Spleen (tissue), 11 donors: ENCODE measurements at regions not wholly inside any gene's neighbourhood (a gene's known extent, or its start where the extent isn't known, plus 50 kb on each side); places are given as distances from the start of the nearest gene placed in this dataset.
A peak's percentile ranks its signal among the peaks of the same experiment; 100 is the strongest.

Experiments
- DNase-seq: peaks from one replicate; pipeline ENCODE4 v3.0.0-alpha.2; 2020
- H3K27ac ChIP-seq, 8 donors: fragments of 200-600 bp; sonication (generic) in 7 of 8; 1 replicate in 4 of 8; 2 replicates in 4 of 8; pipeline versions ENCODE4 v1.5.0 to v1.8.0; 2016 to 2021; ENCODE audit warnings: inconsistent platforms in 4 of 8, mild to moderate bottlenecking in 4 of 8, moderate library complexity in 1 of 8
- H3K27me3 ChIP-seq, 7 donors: fragments of 200-600 bp; sonication (generic) in 6 of 7; replicated peaks in 1 of 7; 1 replicate in 4 of 7; 2 replicates in 3 of 7; pipeline versions ENCODE4 v1.5.0 to v1.8.0; 2016 to 2021; ENCODE audit warnings: inconsistent platforms in 3 of 7, mild to moderate bottlenecking in 1 of 7
- H3K36me3 ChIP-seq, 6 donors: fragments of 200-600 bp; sonication (generic) in 5 of 6; 1 replicate in 4 of 6; 2 replicates in 2 of 6; pipeline versions ENCODE4 v1.5.0 to v1.8.0; 2016 to 2021; ENCODE audit warnings: inconsistent platforms in 2 of 6
- H3K4me1 ChIP-seq, 6 donors: fragments of 200-600 bp; sonication (generic) in 5 of 6; 1 replicate in 3 of 6; 2 replicates in 3 of 6; pipeline versions ENCODE4 v1.5.0 to v1.8.0; 2016 to 2021; ENCODE audit warnings: inconsistent platforms in 3 of 6
- H3K4me3 ChIP-seq, 8 donors: fragments of 200-600 bp; sonication (generic) in 7 of 8; 1 replicate in 4 of 8; 2 replicates in 4 of 8; pipeline versions ENCODE4 v1.5.0 to v1.8.0; 2016 to 2021; ENCODE audit warnings: inconsistent platforms in 4 of 8, mild to moderate bottlenecking in 4 of 8, moderate library complexity in 2 of 8
- H3K9me3 ChIP-seq, 8 donors: fragments of 200-600 bp; sonication (generic) in 7 of 8; 1 replicate in 4 of 8; 2 replicates in 4 of 8; pipeline versions ENCODE4 v1.5.0 to v1.8.0; 2016 to 2021; ENCODE audit warnings: inconsistent platforms in 4 of 8
- CTCF ChIP-seq, 11 experiments: fragments of 200-600 bp in 7 of 11; fragments of 450-650 bp in 4 of 11; sonication (generic) in 4 of 11; IDR thresholded peaks in 8 of 11; conservative IDR thresholded peaks in 3 of 11; 1 replicate in 7 of 11; 2 replicates in 4 of 11; pipeline versions ENCODE4 v1.4.0 to v1.8.0; 2016 to 2021; ENCODE audit warnings: antibody characterized with exemption in 11 of 11, inconsistent platforms in 4 of 11, mild to moderate bottlenecking in 1 of 11
- POLR2A ChIP-seq, 3 donors: fragments of 450-650 bp; IDR thresholded peaks; one replicate each; pipeline ENCODE4 v1.5.1; 2017; ENCODE audit warnings: antibody characterized with exemption in 3 of 3, mild to moderate bottlenecking in 1 of 3
- POLR2AphosphoS5 ChIP-seq, 3 donors: sonication (generic); formaldehyde crosslinking; IDR thresholded peaks; one replicate each; pipeline ENCODE4 v1.5.1; 2017; ENCODE audit warnings: antibody characterized with exemption in 3 of 3
- WGBS, 5 donors: extraction: QIAGEN DNeasy Blood & Tissue Kit in 3 of 5; methylation state at CpG; one replicate each; pipeline versions ENCODE4 v1.1.5 to v1.1.7; 2013 to 2018; 5-methylcytosine and 5-hydroxymethylcytosine counted together
- intact Hi-C: fragments of 100-400 bp; cut with DNase I; formaldehyde crosslinking; loops from one replicate; pipeline ENCODE4 v1.15.0; 2023; ENCODE audit warnings: low total_unique reads
- donor health status: healthy with polysubstance abuse.
- donor health status: DM: no; HTN: no; CAD: no; lungs with moderate emphysema.
- donor health status: DM: no; HTN: no; CAD: no.
- donor health status: Bipolar disorder and iron deficiency.
- donor health status: healthy.
- donor health status: DM: no; HTN: no; CAD: no.
- donor health status: DM: yes; HTN: yes; CAD: no.

DNA sequence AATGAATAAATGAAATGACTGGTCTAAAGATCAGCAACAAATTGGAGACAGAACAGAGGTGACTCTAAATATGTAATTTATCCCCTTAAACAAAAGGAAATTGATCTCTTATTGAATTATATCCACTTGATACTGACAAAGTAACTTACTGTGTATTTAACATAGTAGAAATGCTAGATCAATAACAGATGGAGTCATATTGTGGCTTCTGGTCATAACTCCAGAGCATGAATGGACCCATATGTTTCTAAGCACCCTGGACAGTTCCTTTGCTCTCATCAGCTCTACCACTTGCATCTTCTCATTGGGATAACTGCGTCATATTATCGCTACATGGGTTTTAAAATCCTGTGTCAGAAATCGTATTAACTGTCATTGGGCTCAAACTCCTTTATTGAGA is 222.3 kb downstream of the ETS1 start:
- Histone ChIP-seq H3K27me3 (no peaks in the 10 kb centered on the region), H3K36me3 (no peaks in the 10 kb centered on the region), H3K9me3 (no peaks in the 10 kb centered on the region), H3K4me3 (no peak overlapping the region), H3K27ac (no peak overlapping the region), H3K4me1 (peaks cover 0 to 17% (median 4%) of the 10 kb centered on the region in 6 donors)
- no peak for DNase-seq
- 62 to 83% (median 77%) methylated on average over 3 of the region's 3 CpGs for WGBS, 5 donors
- intact Hi-C loops, result no loop called here
- no peak for TF ChIP-seq POLR2A (IDR thresholded peaks at IDR 0.05)
- no peak for TF ChIP-seq CTCF (IDR thresholded peaks at IDR 0.05 in 8 of 11, conservative IDR thresholded peaks at IDR 0.05 in 3 of 11)
- no peak for TF ChIP-seq POLR2AphosphoS5 (IDR thresholded peaks at IDR 0.05)

DNA sequence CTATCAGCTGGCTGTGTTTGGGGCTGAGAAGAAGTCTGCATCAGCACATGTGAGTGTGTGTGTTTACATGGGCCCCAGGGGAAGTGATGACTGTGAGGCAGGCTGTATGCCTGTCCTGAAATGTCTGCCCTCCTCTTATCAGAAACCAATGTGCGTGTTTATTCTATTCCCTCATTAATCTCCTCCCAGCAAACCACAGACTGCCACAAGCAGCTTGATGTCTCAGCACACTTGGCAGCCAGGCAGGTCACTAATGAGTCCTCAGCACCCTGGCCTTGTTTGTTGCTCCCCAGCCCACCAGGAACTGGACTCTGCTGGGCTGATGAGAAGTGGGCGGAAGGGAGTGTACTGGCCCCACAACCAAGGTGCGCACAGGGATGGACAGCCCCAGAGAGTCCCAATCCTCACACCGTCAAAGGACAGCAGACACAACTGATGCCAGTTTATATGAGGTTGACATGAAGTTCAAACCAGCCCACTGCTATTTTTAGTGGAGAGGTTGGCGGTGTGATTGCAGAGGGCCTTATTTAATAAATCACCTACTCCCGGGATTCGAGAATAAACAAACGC is 225.8 kb downstream of the ETS1 start:
- Histone ChIP-seq H3K9me3 (no peaks in the 10 kb centered on the region), H3K27ac (peak overlapping the region in 2 of 8 donors; percentile 32 to 49), H3K4me3 (no peak overlapping the region), H3K27me3 (no peaks in the 10 kb centered on the region), H3K4me1 (peaks cover 0 to 13% (median 3%) of the 10 kb centered on the region in 6 donors), H3K36me3 (no peaks in the 10 kb centered on the region)
- no peak for DNase-seq
- no peak for TF ChIP-seq CTCF (IDR thresholded peaks at IDR 0.05 in 8 of 11, conservative IDR thresholded peaks at IDR 0.05 in 3 of 11)
- no peak for TF ChIP-seq POLR2A (IDR thresholded peaks at IDR 0.05)
- no peak for TF ChIP-seq POLR2AphosphoS5 (IDR thresholded peaks at IDR 0.05)
- intact Hi-C loops, result no loop called here
- WGBS, 5 donors, result 60 to 80% (median 71%) methylated on average over 8 of the region's 8 CpGs

- WGBS, 5 donors, result 52 to 78% (median 65%) methylated on average over 3 of the region's 3 CpGs
- Histone ChIP-seq H3K4me1 (peaks cover 0 to 13% (median 3%) of the 10 kb centered on the region in 6 donors), H3K36me3 (no peaks in the 10 kb centered on the region), H3K27me3 (no peaks in the 10 kb centered on the region), H3K4me3 (no peak overlapping the region), H3K9me3 (no peaks in the 10 kb centered on the region), H3K27ac (peak overlapping the region in 2 of 8 donors; percentile 2 to 12)
- intact Hi-C loops, result no loop called here
- no peak for TF ChIP-seq POLR2AphosphoS5 (IDR thresholded peaks at IDR 0.05)
- TF ChIP-seq POLR2A (IDR thresholded peaks at IDR 0.05), result no peak
- TF ChIP-seq CTCF (IDR thresholded peaks at IDR 0.05 in 8 of 11, conservative IDR thresholded peaks at IDR 0.05 in 3 of 11), result no peak
- DNase-seq, result no peak
Observed at GRCh38 chr11:128359515-128359914, 227.8 kb downstream of the ETS1 start.

DNA sequence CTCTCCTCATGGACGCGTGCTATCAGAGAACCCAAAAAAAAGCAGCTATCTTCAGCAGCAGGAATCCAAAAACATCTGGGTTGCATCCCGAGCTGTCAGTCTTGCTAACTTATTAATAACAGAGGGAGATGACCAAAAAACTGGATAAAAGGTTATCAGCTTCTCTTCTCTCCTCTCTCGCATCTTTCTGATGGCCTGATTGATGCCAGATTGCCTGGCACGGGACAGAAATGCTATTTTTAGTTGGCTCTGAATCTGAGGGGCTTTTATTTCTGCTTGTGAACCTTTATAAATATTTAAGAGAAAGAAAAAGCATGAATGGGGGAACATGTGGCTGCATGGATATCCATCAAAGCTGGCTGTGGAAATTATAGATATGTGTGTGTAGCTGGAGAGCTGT is 230.3 kb downstream of the ETS1 start:
- no peaks in the 10 kb centered on the region for H3K9me3 ChIP-seq
- TF ChIP-seq POLR2AphosphoS5 (IDR thresholded peaks at IDR 0.05), result no peak
- no peak for TF ChIP-seq CTCF (IDR thresholded peaks at IDR 0.05 in 8 of 11, conservative IDR thresholded peaks at IDR 0.05 in 3 of 11)
- no peak for TF ChIP-seq POLR2A (IDR thresholded peaks at IDR 0.05)
- DNase-seq, result no peak
- no peaks in the 10 kb centered on the region for H3K27me3 ChIP-seq
- intact Hi-C loops, result no loop called here
- H3K36me3 ChIP-seq, result no peaks in the 10 kb centered on the region
- peaks cover 0 to 12% (median 3%) of the 10 kb centered on the region in 6 donors for H3K4me1 ChIP-seq
- H3K4me3 ChIP-seq, result no peak overlapping the region
- H3K27ac ChIP-seq, result no peak overlapping the region
- WGBS, 5 donors, result 69 to 84% (median 80%) methylated on average over 5 of the region's 5 CpGs
